Stomach smooth muscle (tissue), 2 donors: ENCODE measurements at regions not wholly inside any gene's neighbourhood (a gene's known extent, or its start where the extent isn't known, plus 50 kb on each side); places are given as distances from the start of the nearest gene placed in this dataset.
A peak's percentile ranks its signal among the peaks of the same experiment; 100 is the strongest.

Experiments used
- H3K27ac ChIP-seq: one replicate; pipeline ENCODE4 v1.7.0; 2013; ENCODE audit warnings: mild to moderate bottlenecking, low read length, inconsistent platforms
- H3K27me3 ChIP-seq, 2 donors: one replicate each; pipeline ENCODE4 v1.7.0; 2013; ENCODE audit warnings: low read length in 2 of 2; ENCODE audit not compliant: insufficient read depth in 2 of 2, control insufficient read depth in 1 of 2
- H3K36me3 ChIP-seq, 2 donors: one replicate each; pipeline ENCODE4 v1.7.0; 2013; ENCODE audit warnings: low read length in 2 of 2; ENCODE audit not compliant: control insufficient read depth in 2 of 2, insufficient read depth in 2 of 2
- H3K4me1 ChIP-seq: one replicate; pipeline ENCODE4 v1.7.0; 2013; ENCODE audit warnings: low read length; ENCODE audit not compliant: control insufficient read depth, insufficient read depth
- H3K4me3 ChIP-seq, 2 donors: one replicate each; pipeline ENCODE4 v1.7.0; 2013; ENCODE audit warnings: low read length in 2 of 2
- H3K9ac ChIP-seq, 2 donors: one replicate each; pipeline ENCODE4 v1.7.0; 2013; ENCODE audit warnings: low read length in 2 of 2, mild to moderate bottlenecking in 1 of 2
- H3K9me3 ChIP-seq, 2 donors: one replicate each; pipeline ENCODE4 v1.7.0; 2013; ENCODE audit warnings: low read length in 2 of 2; ENCODE audit not compliant: control insufficient read depth in 2 of 2
- donor health status: healthy.
- donor health status: Pancreatic carcinoma.

- Histone ChIP-seq H3K27me3 (no peaks in the 10 kb centered on the region), H3K9me3 (no peaks in the 10 kb centered on the region), H3K36me3 (no peaks in the 10 kb centered on the region), H3K4me1 (peaks cover 22% of the 10 kb centered on the region), H3K9ac (no peak overlapping the region), H3K27ac (no peak overlapping the region), H3K4me3 (no peak overlapping the region)
Measured at GRCh38 chr22:42330170-42330569, 59.7 kb upstream of the TCF20 start.

- Histone ChIP-seq H3K36me3 (no peaks in the 10 kb centered on the region), H3K4me1 (peaks cover 19% of the 10 kb centered on the region), H3K27me3 (no peaks in the 10 kb centered on the region)
Measured at GRCh38 chr22:42329504-42329903, 59.1 kb upstream of the TCF20 start.

DNA sequence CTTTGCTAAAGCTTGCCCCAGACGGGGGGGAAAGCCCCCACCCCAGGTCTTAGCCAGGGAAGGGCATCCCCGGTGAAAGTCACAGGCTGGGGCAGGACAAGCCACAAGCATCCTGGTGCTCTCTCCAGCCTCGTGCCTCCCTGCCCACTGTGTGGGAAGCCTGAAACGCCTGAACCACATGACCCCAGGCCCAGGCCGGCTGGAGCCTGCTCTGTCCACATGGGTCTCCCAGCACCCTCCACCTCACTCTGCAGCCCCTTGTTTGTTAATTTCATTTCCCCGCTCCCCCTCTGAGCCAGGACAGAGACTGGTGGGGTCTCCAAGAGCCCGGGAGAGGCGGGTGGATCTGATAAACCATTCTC, 58.3 kb upstream of the TCF20 start:
- Histone ChIP-seq H3K36me3 (no peaks in the 10 kb centered on the region), H3K4me3 (no peak overlapping the region), H3K9me3 (no peaks in the 10 kb centered on the region), H3K27ac (no peak overlapping the region), H3K27me3 (no peaks in the 10 kb centered on the region), H3K4me1 (peaks cover 19% of the 10 kb centered on the region), H3K9ac (no peak overlapping the region)

More at GRCh38 chr22:42329504-42329903, 59.1 kb upstream of the TCF20 start:
- Histone ChIP-seq H3K4me3 (no peak overlapping the region), H3K9ac (no peak overlapping the region), H3K27ac (no peak overlapping the region), H3K9me3 (no peaks in the 10 kb centered on the region)

- H3K9ac ChIP-seq, result no peak overlapping the region
- peaks cover 19% of the 10 kb centered on the region for H3K4me1 ChIP-seq
- H3K4me3 ChIP-seq, result no peak overlapping the region
- no peaks in the 10 kb centered on the region for H3K9me3 ChIP-seq
- H3K36me3 ChIP-seq, result no peaks in the 10 kb centered on the region
- H3K27me3 ChIP-seq, result no peaks in the 10 kb centered on the region
- no peak overlapping the region for H3K27ac ChIP-seq
Measured at GRCh38 chr22:42328130-42328783, 57.8 kb upstream of the TCF20 start.

- Histone ChIP-seq H3K4me1 (peaks cover 19% of the 10 kb centered on the region), H3K27me3 (no peaks in the 10 kb centered on the region), H3K9me3 (no peaks in the 10 kb centered on the region), H3K36me3 (no peaks in the 10 kb centered on the region), H3K4me3 (no peak overlapping the region), H3K27ac (no peak overlapping the region), H3K9ac (no peak overlapping the region)
Measured at GRCh38 chr22:42327462-42328129, 57.1 kb upstream of the TCF20 start.

DNA sequence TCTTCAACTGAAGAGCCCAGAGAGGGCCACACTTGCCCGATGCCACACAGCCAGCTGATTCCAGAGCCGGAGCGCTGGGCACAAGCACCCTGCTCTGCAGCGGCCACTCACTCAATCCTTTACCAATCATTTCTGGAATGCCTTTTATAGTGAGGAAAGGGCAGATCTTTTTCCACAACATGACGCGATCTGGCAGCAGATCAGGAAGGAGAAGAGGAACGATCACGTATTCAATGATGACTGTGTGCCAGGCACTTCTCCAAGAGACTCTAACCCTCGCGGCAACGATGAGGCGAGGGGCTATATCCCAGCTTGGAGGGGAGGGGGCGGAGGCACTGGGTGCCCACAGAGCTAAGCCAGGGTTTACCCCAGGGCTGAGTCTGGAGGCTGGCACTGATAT, 56.3 kb upstream of the TCF20 start:
- H3K4me1 ChIP-seq, result peaks cover 19% of the 10 kb centered on the region
- no peaks in the 10 kb centered on the region for H3K36me3 ChIP-seq
- H3K9ac ChIP-seq, result no peak overlapping the region
- no peaks in the 10 kb centered on the region for H3K27me3 ChIP-seq
- no peak overlapping the region for H3K4me3 ChIP-seq
- H3K9me3 ChIP-seq, result no peaks in the 10 kb centered on the region
- no peak overlapping the region for H3K27ac ChIP-seq

GRCh38 chr22:42326301-42326700, 55.8 kb upstream of the TCF20 start:
- H3K27ac ChIP-seq, result no peak overlapping the region

GRCh38 chr22:42324990-42325710, 54.7 kb upstream of the TCF20 start:
- H3K4me3 ChIP-seq, result no peak overlapping the region
- H3K9ac ChIP-seq, result no peak overlapping the region
- no peak overlapping the region for H3K27ac ChIP-seq
- H3K9me3 ChIP-seq, result no peaks in the 10 kb centered on the region
- no peaks in the 10 kb centered on the region for H3K36me3 ChIP-seq
- H3K4me1 ChIP-seq, result peaks cover 19% of the 10 kb centered on the region
- no peaks in the 10 kb centered on the region for H3K27me3 ChIP-seq

More at GRCh38 chr22:42326301-42326700, 55.8 kb upstream of the TCF20 start:
- H3K9ac ChIP-seq, result no peak overlapping the region
- no peak overlapping the region for H3K4me3 ChIP-seq
- H3K36me3 ChIP-seq, result no peaks in the 10 kb centered on the region
- no peaks in the 10 kb centered on the region for H3K27me3 ChIP-seq
- peaks cover 19% of the 10 kb centered on the region for H3K4me1 ChIP-seq
- no peaks in the 10 kb centered on the region for H3K9me3 ChIP-seq

- H3K36me3 ChIP-seq, result no peaks in the 10 kb centered on the region
- no peak overlapping the region for H3K4me3 ChIP-seq
- H3K4me1 ChIP-seq, result peaks cover 19% of the 10 kb centered on the region
- H3K9me3 ChIP-seq, result no peaks in the 10 kb centered on the region
- H3K27me3 ChIP-seq, result no peaks in the 10 kb centered on the region
- no peak overlapping the region for H3K27ac ChIP-seq
- H3K9ac ChIP-seq, result no peak overlapping the region
Measured at GRCh38 chr22:42324566-42324965, 54.1 kb upstream of the TCF20 start.

- no peak overlapping the region for H3K9ac ChIP-seq
- peaks cover 19% of the 10 kb centered on the region for H3K4me1 ChIP-seq
- no peak overlapping the region for H3K4me3 ChIP-seq
- no peak overlapping the region for H3K27ac ChIP-seq
- no peaks in the 10 kb centered on the region for H3K36me3 ChIP-seq
- H3K27me3 ChIP-seq, result no peaks in the 10 kb centered on the region
- H3K9me3 ChIP-seq, result no peaks in the 10 kb centered on the region
Measured at GRCh38 chr22:42323971-42324370, 53.5 kb upstream of the TCF20 start.

- peaks cover 23% of the 10 kb centered on the region for H3K4me1 ChIP-seq
- H3K27ac ChIP-seq, result no peak overlapping the region
- peak overlapping the region in 1 of 2 donors; percentile 13 for H3K9ac ChIP-seq
- no peaks in the 10 kb centered on the region for H3K36me3 ChIP-seq
- H3K9me3 ChIP-seq, result no peaks in the 10 kb centered on the region
- no peaks in the 10 kb centered on the region for H3K27me3 ChIP-seq
- no peak overlapping the region for H3K4me3 ChIP-seq
Measured at GRCh38 chr22:42322562-42322926, 52.1 kb upstream of the TCF20 start.
